ENCODE measurements at regions not wholly inside any gene's neighbourhood (a gene's known extent, or its start where the extent isn't known, plus 50 kb on each side); places are given as distances from the start of the nearest gene placed in this dataset.
"Not testable (repeated sequence)": the region's sequence is repeated elsewhere in the genome, so short reads cannot be mapped to it uniquely, and the experiment has no call there.

- not testable (repeated sequence) for TF ChIP-seq CTCF, POLR2A (IDR thresholded peaks at IDR 0.05)
Measured at GRCh38 chr6:170145716-170146115, 145.2 kb downstream of the DLL1 start.
